Prostate gland (tissue), 2 donors: ENCODE measurements at regions not wholly inside any gene's neighbourhood (a gene's known extent, or its start where the extent isn't known, plus 50 kb on each side); places are given as distances from the start of the nearest gene placed in this dataset.
"Not testable (repeated sequence)": the region's sequence is repeated elsewhere in the genome, so short reads cannot be mapped to it uniquely, and the experiment has no call there.

Experiments
- CTCF ChIP-seq, 4 experiments: fragments of 200-600 bp in 2 of 4; fragments of 450-650 bp in 2 of 4; sonication (generic) in 2 of 4; IDR thresholded peaks; 1 replicate in 3 of 4; 2 replicates in 1 of 4; pipeline ENCODE4 v1.5.1; 2016 to 2019; ENCODE audit warnings: antibody characterized with exemption in 4 of 4, mild to moderate bottlenecking in 2 of 4, moderate library complexity in 2 of 4
- POLR2A ChIP-seq: fragments of 450-650 bp; IDR thresholded peaks from one replicate; pipeline ENCODE4 v1.6.1; 2016; ENCODE audit warnings: antibody characterized with exemption, mild to moderate bottlenecking
- POLR2AphosphoS5 ChIP-seq: sonication (generic); formaldehyde crosslinking; IDR thresholded peaks from one replicate; pipeline ENCODE4 v1.6.1; 2017; ENCODE audit warnings: antibody characterized with exemption

- TF ChIP-seq CTCF (IDR thresholded peaks at IDR 0.05); POLR2A; POLR2AphosphoS5: not testable (repeated sequence)
Observed at GRCh38 chr2:89761171-89761570, 1069.7 kb downstream of the RPIA start.
